Esophagus muscularis mucosa (tissue), 3 donors: ENCODE measurements at regions not wholly inside any gene's neighbourhood (a gene's known extent, or its start where the extent isn't known, plus 50 kb on each side); places are given as distances from the start of the nearest gene placed in this dataset.

Experiments
- CTCF ChIP-seq, 3 experiments: fragments of 200-600 bp in 2 of 3; fragments of 450-650 bp in 1 of 3; sonication (generic) in 2 of 3; IDR thresholded peaks; one replicate each; pipeline ENCODE4 v1.5.1; 2017 to 2019; ENCODE audit warnings: antibody characterized with exemption in 3 of 3, mild to moderate bottlenecking in 2 of 3, moderate library complexity in 1 of 3
- POLR2A ChIP-seq: fragments of 450-650 bp; IDR thresholded peaks from one replicate; pipeline ENCODE4 v1.6.1; 2017; ENCODE audit warnings: antibody characterized with exemption, moderate library complexity, mild to moderate bottlenecking, low read depth
- POLR2AphosphoS5 ChIP-seq, 2 donors: sonication (generic); formaldehyde crosslinking; IDR thresholded peaks; one replicate each; pipeline ENCODE4 v1.6.1; 2017; ENCODE audit warnings: antibody characterized with exemption in 2 of 2

GRCh38 chr22:47310601-47311000, 548.2 kb downstream of the TBC1D22A start:
- TF ChIP-seq POLR2AphosphoS5 (IDR thresholded peaks at IDR 0.05) (no peak), POLR2A (no peak), CTCF (IDR thresholded peaks at IDR 0.05) (no peak)
